ENCODE measurements at regions not wholly inside any gene's neighbourhood (a gene's known extent, or its start where the extent isn't known, plus 50 kb on each side); places are given as distances from the start of the nearest gene placed in this dataset.
"Not testable (repeated sequence)": the region's sequence is repeated elsewhere in the genome, so short reads cannot be mapped to it uniquely, and the experiment has no call there.

- H3K36me3 Mint-ChIP-seq (ENCODE audit: low read depth) = no peaks in the 10 kb centered on the region
- peaks cover 8% of the 10 kb centered on the region for H3K4me1 Mint-ChIP-seq (ENCODE audit: low read depth)
- H3K4me3 Mint-ChIP-seq (ENCODE audit: unreplicated experiment) = no peak overlapping the region
- H3K27ac Mint-ChIP-seq (ENCODE audit: unreplicated experiment) = no peak overlapping the region
- H3K9me3 Mint-ChIP-seq (ENCODE audit: low read depth) = no peaks in the 10 kb centered on the region
- no peak for TF ChIP-seq CTCF (IDR thresholded peaks at IDR 0.05)
- DNase-seq (ENCODE audit: low spot score) = no peak
- H3K27me3 Mint-ChIP-seq (ENCODE audit: low read depth) = no peaks in the 10 kb centered on the region
Observed at GRCh38 chr11:92458486-92458885, 233.9 kb downstream of the FAT3 start.

GRCh38 chr11:92460213-92460612 is 235.6 kb downstream of the FAT3 start:
- no peak for TF ChIP-seq CTCF (IDR thresholded peaks at IDR 0.05)
- H3K4me1 Mint-ChIP-seq (ENCODE audit: low read depth) = peaks cover 8% of the 10 kb centered on the region
- no peaks in the 10 kb centered on the region for H3K9me3 Mint-ChIP-seq (ENCODE audit: low read depth)

GRCh38 chr11:92461447-92461846 is 236.8 kb downstream of the FAT3 start:
- Mint-ChIP-seq H3K4me3 (ENCODE audit: unreplicated experiment) (no peak overlapping the region), H3K9me3 (ENCODE audit: low read depth) (no peaks in the 10 kb centered on the region), H3K27me3 (ENCODE audit: low read depth) (no peaks in the 10 kb centered on the region), H3K4me1 (ENCODE audit: low read depth) (peaks cover 8% of the 10 kb centered on the region), H3K36me3 (ENCODE audit: low read depth) (no peaks in the 10 kb centered on the region), H3K27ac (ENCODE audit: unreplicated experiment) (no peak overlapping the region)
- TF ChIP-seq CTCF (IDR thresholded peaks at IDR 0.05) = no peak
- DNase-seq (ENCODE audit: low spot score) = no peak

More at GRCh38 chr11:92460213-92460612, 235.6 kb downstream of the FAT3 start:
- H3K27me3 Mint-ChIP-seq (ENCODE audit: low read depth) = no peaks in the 10 kb centered on the region
- H3K4me3 Mint-ChIP-seq (ENCODE audit: unreplicated experiment) = no peak overlapping the region
- no peak overlapping the region for H3K27ac Mint-ChIP-seq (ENCODE audit: unreplicated experiment)
- H3K36me3 Mint-ChIP-seq (ENCODE audit: low read depth) = no peaks in the 10 kb centered on the region
- no peak for DNase-seq (ENCODE audit: low spot score)

- no peak for TF ChIP-seq CTCF (IDR thresholded peaks at IDR 0.05)
- no peaks in the 10 kb centered on the region for H3K36me3 Mint-ChIP-seq (ENCODE audit: low read depth)
- H3K4me1 Mint-ChIP-seq (ENCODE audit: low read depth) = no peaks in the 10 kb centered on the region
- no peaks in the 10 kb centered on the region for H3K9me3 Mint-ChIP-seq (ENCODE audit: low read depth)
- no peak overlapping the region for H3K27ac Mint-ChIP-seq (ENCODE audit: unreplicated experiment)
- DNase-seq (ENCODE audit: low spot score) = no peak
- no peaks in the 10 kb centered on the region for H3K27me3 Mint-ChIP-seq (ENCODE audit: low read depth)
- H3K4me3 Mint-ChIP-seq (ENCODE audit: unreplicated experiment) = no peak overlapping the region
Observed at GRCh38 chr11:92462821-92463220, 238.2 kb downstream of the FAT3 start.

- no peak for TF ChIP-seq CTCF (IDR thresholded peaks at IDR 0.05)
- Mint-ChIP-seq H3K9me3 (ENCODE audit: low read depth) (no peaks in the 10 kb centered on the region), H3K27ac (ENCODE audit: unreplicated experiment) (no peak overlapping the region), H3K4me1 (ENCODE audit: low read depth) (no peaks in the 10 kb centered on the region), H3K4me3 (ENCODE audit: unreplicated experiment) (no peak overlapping the region), H3K27me3 (ENCODE audit: low read depth) (no peaks in the 10 kb centered on the region), H3K36me3 (ENCODE audit: low read depth) (peaks cover 2% of the 10 kb centered on the region)
- no peak for DNase-seq (ENCODE audit: low spot score)
Observed at GRCh38 chr11:92464822-92465221, 240.2 kb downstream of the FAT3 start.

GRCh38 chr11:92465410-92465809 is 240.8 kb downstream of the FAT3 start:
- not testable (repeated sequence) for H3K9me3 Mint-ChIP-seq (ENCODE audit: low read depth); H3K4me3 Mint-ChIP-seq (ENCODE audit: unreplicated experiment); DNase-seq (ENCODE audit: low spot score); H3K36me3 Mint-ChIP-seq (ENCODE audit: low read depth); H3K4me1 Mint-ChIP-seq (ENCODE audit: low read depth); H3K27ac Mint-ChIP-seq (ENCODE audit: unreplicated experiment); H3K27me3 Mint-ChIP-seq (ENCODE audit: low read depth)
